ENCODE measurements at regions not wholly inside any gene's neighbourhood (a gene's known extent, or its start where the extent isn't known, plus 50 kb on each side); places are given as distances from the start of the nearest gene placed in this dataset.

GRCh38 chr10:9227679-9228365, 1173.3 kb downstream of the GATA3 start:
- H2BK5ac ChIP-seq (ENCODE audit: low read length), result no peak overlapping the region
- H3K36me3 ChIP-seq (replicated peaks in 1 of 2; ENCODE audit: control insufficient read depth in 2 of 2, insufficient read depth in 2 of 2, low read length in 2 of 2), result no peaks in the 10 kb centered on the region
- H3K4ac ChIP-seq (ENCODE audit: low read length), result no peak overlapping the region
- H3K9ac ChIP-seq (ENCODE audit: low read depth, low read length, poor library complexity), result no peak overlapping the region
- H3K18ac ChIP-seq (ENCODE audit: low read length), result no peak overlapping the region
- no peak overlapping the region for H2BK120ac ChIP-seq (ENCODE audit: low read depth, low read length)
- H2BK15ac ChIP-seq (ENCODE audit: low read length), result no peak overlapping the region
- no peak overlapping the region for H4K91ac ChIP-seq (ENCODE audit: low read depth, low read length, poor library complexity)
- no peak overlapping the region for H2AK5ac ChIP-seq (ENCODE audit: low read depth, low read length)
- H3K4me1 ChIP-seq (ENCODE audit: control insufficient read depth in 2 of 2, insufficient read depth in 1 of 2, low read depth in 1 of 2, low read length in 2 of 2), result no peaks in the 10 kb centered on the region
- WGBS, 2 donors (ENCODE audit: extremely low coverage in 2 of 2, insufficient read length in 2 of 2, insufficient replicate concordance in 1 of 2), result no CpG with 5 or more reads among the region's 7 CpGs
- no peak overlapping the region for H3K27ac ChIP-seq (replicated peaks; ENCODE audit: low read length)
- H3K9me3 ChIP-seq (replicated peaks in 1 of 2; ENCODE audit: control insufficient read depth in 2 of 2, insufficient read depth in 1 of 2, low read depth in 1 of 2, low read length in 2 of 2), result no peaks in the 10 kb centered on the region
- H2AFZ ChIP-seq (ENCODE audit: low read length), result no peak overlapping the region
- H3K4me2 ChIP-seq (ENCODE audit: insufficient read depth, low read length, poor library complexity, severe bottlenecking), result no peak overlapping the region
- no peak overlapping the region for H2BK12ac ChIP-seq (ENCODE audit: low read length)
- H3K14ac ChIP-seq (ENCODE audit: low read length), result no peak overlapping the region
- no peak for DNase-seq (ENCODE audit: low spot score)
- no peak overlapping the region for H4K8ac ChIP-seq (ENCODE audit: low read depth, low read length)
- H3K23ac ChIP-seq (ENCODE audit: low read depth, low read length, poor library complexity), result no peak overlapping the region
- H3K79me1 ChIP-seq (ENCODE audit: low read depth, low read length), result no peaks in the 10 kb centered on the region
- no peak overlapping the region for H3K4me3 ChIP-seq (ENCODE audit: low read length in 2 of 2)
- H3K27me3 ChIP-seq (ENCODE audit: control insufficient read depth in 3 of 3, insufficient read depth in 3 of 3, low read depth in 1 of 3, low read length in 3 of 3), result no peaks in the 10 kb centered on the region

GRCh38 chr10:9228771-9229170, 1174.3 kb downstream of the GATA3 start:
- H2BK120ac ChIP-seq (ENCODE audit: low read depth, low read length), result no peak overlapping the region
- no peak overlapping the region for H2BK5ac ChIP-seq (ENCODE audit: low read length)
- no peak overlapping the region for H4K91ac ChIP-seq (ENCODE audit: low read depth, low read length, poor library complexity)
- no peak overlapping the region for H3K14ac ChIP-seq (ENCODE audit: low read length)
- no peaks in the 10 kb centered on the region for H3K4me1 ChIP-seq (ENCODE audit: control insufficient read depth in 2 of 2, insufficient read depth in 1 of 2, low read depth in 1 of 2, low read length in 2 of 2)
- no peak for DNase-seq (ENCODE audit: low spot score)
- no peak overlapping the region for H2AFZ ChIP-seq (ENCODE audit: low read length)
- H3K4me2 ChIP-seq (ENCODE audit: insufficient read depth, low read length, poor library complexity, severe bottlenecking), result no peak overlapping the region
- H3K27me3 ChIP-seq (ENCODE audit: control insufficient read depth in 3 of 3, insufficient read depth in 3 of 3, low read depth in 1 of 3, low read length in 3 of 3), result no peaks in the 10 kb centered on the region
- H2BK12ac ChIP-seq (ENCODE audit: low read length), result no peak overlapping the region
- WGBS, 2 donors (ENCODE audit: extremely low coverage in 2 of 2, insufficient read length in 2 of 2, insufficient replicate concordance in 1 of 2), result no CpG with 5 or more reads among the region's 1 CpG
- no peak overlapping the region for H2BK15ac ChIP-seq (ENCODE audit: low read length)
- no peak overlapping the region for H3K9ac ChIP-seq (ENCODE audit: low read depth, low read length, poor library complexity)
- no peak overlapping the region for H4K8ac ChIP-seq (ENCODE audit: low read depth, low read length)
- H3K4ac ChIP-seq (ENCODE audit: low read length), result no peak overlapping the region
- no peak overlapping the region for H3K4me3 ChIP-seq (ENCODE audit: low read length in 2 of 2)
- H3K36me3 ChIP-seq (replicated peaks in 1 of 2; ENCODE audit: control insufficient read depth in 2 of 2, insufficient read depth in 2 of 2, low read length in 2 of 2), result no peaks in the 10 kb centered on the region
- no peaks in the 10 kb centered on the region for H3K9me3 ChIP-seq (replicated peaks in 1 of 2; ENCODE audit: control insufficient read depth in 2 of 2, insufficient read depth in 1 of 2, low read depth in 1 of 2, low read length in 2 of 2)
- H3K18ac ChIP-seq (ENCODE audit: low read length), result no peak overlapping the region
- H3K23ac ChIP-seq (ENCODE audit: low read depth, low read length, poor library complexity), result no peak overlapping the region
- no peak overlapping the region for H2AK5ac ChIP-seq (ENCODE audit: low read depth, low read length)
- no peaks in the 10 kb centered on the region for H3K79me1 ChIP-seq (ENCODE audit: low read depth, low read length)
- no peak overlapping the region for H3K27ac ChIP-seq (replicated peaks; ENCODE audit: low read length)

- Histone ChIP-seq H4K8ac (ENCODE audit: low read depth, low read length) (no peak overlapping the region), H3K36me3 (replicated peaks in 1 of 2; ENCODE audit: control insufficient read depth in 2 of 2, insufficient read depth in 2 of 2, low read length in 2 of 2) (no peaks in the 10 kb centered on the region), H2AK5ac (ENCODE audit: low read depth, low read length) (no peak overlapping the region), H3K23ac (ENCODE audit: low read depth, low read length, poor library complexity) (no peak overlapping the region), H2AFZ (ENCODE audit: low read length) (no peak overlapping the region), H3K14ac (ENCODE audit: low read length) (no peak overlapping the region), H3K27me3 (ENCODE audit: control insufficient read depth in 3 of 3, insufficient read depth in 3 of 3, low read depth in 1 of 3, low read length in 3 of 3) (no peaks in the 10 kb centered on the region), H3K4me2 (ENCODE audit: insufficient read depth, low read length, poor library complexity, severe bottlenecking) (no peak overlapping the region), H4K91ac (ENCODE audit: low read depth, low read length, poor library complexity) (no peak overlapping the region), H3K4ac (ENCODE audit: low read length) (no peak overlapping the region), H3K4me1 (ENCODE audit: control insufficient read depth in 2 of 2, insufficient read depth in 1 of 2, low read depth in 1 of 2, low read length in 2 of 2) (no peaks in the 10 kb centered on the region), H2BK120ac (ENCODE audit: low read depth, low read length) (no peak overlapping the region), H3K9me3 (replicated peaks in 1 of 2; ENCODE audit: control insufficient read depth in 2 of 2, insufficient read depth in 1 of 2, low read depth in 1 of 2, low read length in 2 of 2) (no peaks in the 10 kb centered on the region), H3K4me3 (ENCODE audit: low read length in 2 of 2) (no peak overlapping the region), H2BK12ac (ENCODE audit: low read length) (no peak overlapping the region), H3K18ac (ENCODE audit: low read length) (no peak overlapping the region), H2BK15ac (ENCODE audit: low read length) (no peak overlapping the region), H2BK5ac (ENCODE audit: low read length) (no peak overlapping the region), H3K9ac (ENCODE audit: low read depth, low read length, poor library complexity) (no peak overlapping the region), H3K27ac (replicated peaks; ENCODE audit: low read length) (no peak overlapping the region), H3K79me1 (ENCODE audit: low read depth, low read length) (no peaks in the 10 kb centered on the region)
- DNase-seq (ENCODE audit: low spot score), result no peak
- WGBS, 2 donors (ENCODE audit: extremely low coverage in 2 of 2, insufficient read length in 2 of 2, insufficient replicate concordance in 1 of 2), result no CpG with 5 or more reads among the region's 10 CpGs
Measured at GRCh38 chr10:9229702-9230244, 1175.3 kb downstream of the GATA3 start.

GRCh38 chr10:9230625-9231024, 1176.1 kb downstream of the GATA3 start:
- H2BK12ac ChIP-seq (ENCODE audit: low read length), result no peak overlapping the region
- no peak overlapping the region for H3K18ac ChIP-seq (ENCODE audit: low read length)
- H3K4me3 ChIP-seq (ENCODE audit: low read length in 2 of 2), result no peak overlapping the region
- no peaks in the 10 kb centered on the region for H3K9me3 ChIP-seq (replicated peaks in 1 of 2; ENCODE audit: control insufficient read depth in 2 of 2, insufficient read depth in 1 of 2, low read depth in 1 of 2, low read length in 2 of 2)
- no peaks in the 10 kb centered on the region for H3K27me3 ChIP-seq (ENCODE audit: control insufficient read depth in 3 of 3, insufficient read depth in 3 of 3, low read depth in 1 of 3, low read length in 3 of 3)
- H2BK15ac ChIP-seq (ENCODE audit: low read length), result no peak overlapping the region
- H3K36me3 ChIP-seq (replicated peaks in 1 of 2; ENCODE audit: control insufficient read depth in 2 of 2, insufficient read depth in 2 of 2, low read length in 2 of 2), result no peaks in the 10 kb centered on the region
- H3K4me2 ChIP-seq (ENCODE audit: insufficient read depth, low read length, poor library complexity, severe bottlenecking), result no peak overlapping the region
- no peak overlapping the region for H3K23ac ChIP-seq (ENCODE audit: low read depth, low read length, poor library complexity)
- H4K91ac ChIP-seq (ENCODE audit: low read depth, low read length, poor library complexity), result no peak overlapping the region
- no peak overlapping the region for H2AK5ac ChIP-seq (ENCODE audit: low read depth, low read length)
- H2AFZ ChIP-seq (ENCODE audit: low read length), result no peak overlapping the region
- no peak overlapping the region for H3K4ac ChIP-seq (ENCODE audit: low read length)
- H3K4me1 ChIP-seq (ENCODE audit: control insufficient read depth in 2 of 2, insufficient read depth in 1 of 2, low read depth in 1 of 2, low read length in 2 of 2), result no peaks in the 10 kb centered on the region
- WGBS, 2 donors (ENCODE audit: extremely low coverage in 2 of 2, insufficient read length in 2 of 2, insufficient replicate concordance in 1 of 2), result no CpG with 5 or more reads among the region's 3 CpGs
- H3K14ac ChIP-seq (ENCODE audit: low read length), result no peak overlapping the region
- no peak overlapping the region for H3K9ac ChIP-seq (ENCODE audit: low read depth, low read length, poor library complexity)
- no peak overlapping the region for H3K27ac ChIP-seq (replicated peaks; ENCODE audit: low read length)
- no peak overlapping the region for H2BK120ac ChIP-seq (ENCODE audit: low read depth, low read length)
- H4K8ac ChIP-seq (ENCODE audit: low read depth, low read length), result no peak overlapping the region
- H3K79me1 ChIP-seq (ENCODE audit: low read depth, low read length), result no peaks in the 10 kb centered on the region
- no peak overlapping the region for H2BK5ac ChIP-seq (ENCODE audit: low read length)
- no peak for DNase-seq (ENCODE audit: low spot score)

All from neuronal stem cell (in vitro differentiated cells).